ENCODE measurements at regions not wholly inside any gene's neighbourhood (a gene's known extent, or its start where the extent isn't known, plus 50 kb on each side); places are given as distances from the start of the nearest gene placed in this dataset.

GRCh38 chr3:127464642-127465041 is 125.9 kb downstream of the TPRA1 start:
- no peak overlapping the region for H2AFZ ChIP-seq (ENCODE audit: low read depth, low read length)
- H4K20me1 ChIP-seq (replicated peaks; ENCODE audit: control insufficient read depth, extremely low read depth, insufficient read depth, low read length) = no peaks in the 10 kb centered on the region
- no peaks in the 10 kb centered on the region for H3K36me3 ChIP-seq (ENCODE audit: control insufficient read depth in 2 of 2, extremely low read depth in 1 of 2, insufficient read depth in 2 of 2, low read length in 2 of 2)
- no TSS peak for BruUV-seq (replicated peaks)
- no peak overlapping the region for H3K4me2 ChIP-seq (ENCODE audit: insufficient read depth, low read length)
- no peak for TF ChIP-seq POLR2A (IDR thresholded peaks at IDR 0.05; ENCODE audit: low read depth, low read length)
- TF ChIP-seq POLR2AphosphoS5 (IDR thresholded peaks at IDR 0.05; ENCODE audit: insufficient read depth, low read depth, low read length) = no peak
- TF ChIP-seq MAX (IDR thresholded peaks at IDR 0.05; ENCODE audit: insufficient read depth, insufficient read length) = no peak
- TF ChIP-seq FOS (IDR thresholded peaks at IDR 0.05; ENCODE audit: borderline replicate concordance, insufficient read depth, low read length) = no peak
- TF ChIP-seq GATA2 (IDR thresholded peaks at IDR 0.05; ENCODE audit: insufficient read depth, insufficient read length, low read depth, low read length) = no peak
- TF ChIP-seq EZH2 (IDR thresholded peaks at IDR 0.05; ENCODE audit: borderline replicate concordance, low read depth, low read length, severe bottlenecking) = no peak
- no peak for TF ChIP-seq MYC (IDR thresholded peaks at IDR 0.05; ENCODE audit: low read depth, low read length)
- TF ChIP-seq, protein P1, sequence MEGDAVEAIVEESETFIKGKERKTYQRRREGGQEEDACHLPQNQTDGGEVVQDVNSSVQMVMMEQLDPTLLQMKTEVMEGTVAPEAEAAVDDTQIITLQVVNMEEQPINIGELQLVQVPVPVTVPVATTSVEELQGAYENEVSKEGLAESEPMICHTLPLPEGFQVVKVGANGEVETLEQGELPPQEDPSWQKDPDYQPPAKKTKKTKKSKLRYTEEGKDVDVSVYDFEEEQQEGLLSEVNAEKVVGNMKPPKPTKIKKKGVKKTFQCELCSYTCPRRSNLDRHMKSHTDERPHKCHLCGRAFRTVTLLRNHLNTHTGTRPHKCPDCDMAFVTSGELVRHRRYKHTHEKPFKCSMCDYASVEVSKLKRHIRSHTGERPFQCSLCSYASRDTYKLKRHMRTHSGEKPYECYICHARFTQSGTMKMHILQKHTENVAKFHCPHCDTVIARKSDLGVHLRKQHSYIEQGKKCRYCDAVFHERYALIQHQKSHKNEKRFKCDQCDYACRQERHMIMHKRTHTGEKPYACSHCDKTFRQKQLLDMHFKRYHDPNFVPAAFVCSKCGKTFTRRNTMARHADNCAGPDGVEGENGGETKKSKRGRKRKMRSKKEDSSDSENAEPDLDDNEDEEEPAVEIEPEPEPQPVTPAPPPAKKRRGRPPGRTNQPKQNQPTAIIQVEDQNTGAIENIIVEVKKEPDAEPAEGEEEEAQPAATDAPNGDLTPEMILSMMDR (IDR thresholded peaks at IDR 0.05; ENCODE audit: extremely low read depth in 1 of 2, insufficient read depth in 1 of 2, low read depth in 1 of 2, low read length in 2 of 2) = no peak
- TF ChIP-seq JUN (IDR thresholded peaks at IDR 0.05; ENCODE audit: borderline replicate concordance, insufficient read depth, insufficient read length, low read depth) = no peak
- no peaks in the 10 kb centered on the region for H3K9me3 ChIP-seq (replicated peaks; ENCODE audit: control insufficient read depth, insufficient read depth, low read length)
- intact Hi-C loops (cut with micrococcal nuclease) (no loop called here), dilution Hi-C loops (cut with MboI; ENCODE audit: extremely low pct_ligation_motif_present, low sequenced_read_pairs) (no loop called here)
- peaks cover 0 to 2% of the 10 kb centered on the region in 2 experiments for H3K27me3 ChIP-seq (ENCODE audit: control insufficient read depth in 2 of 2, insufficient read depth in 2 of 2, low read length in 2 of 2)
- H3K27ac ChIP-seq (ENCODE audit: insufficient read depth, low read depth, low read length) = no peak overlapping the region
- no peak for FAIRE-seq
- ChIA-PET CTCF (interaction anchor here (1.4 kb wide), 1 partner anchor 9 kb away, joined by 5 read pairs; no protein-coding TSS in a partner anchor), POLR2A (no interaction called here)
- H3K79me2 ChIP-seq (ENCODE audit: control insufficient read depth, insufficient read depth, low read length) = no peaks in the 10 kb centered on the region
- H3K9ac ChIP-seq (replicated peaks; ENCODE audit: extremely low read depth, insufficient read depth, low read length) = no peak overlapping the region
- DNase-seq (ENCODE audit: low read depth, low spot score) = no peak
- H3K4me3 ChIP-seq (replicated peaks in 1 of 3; ENCODE audit: insufficient read depth in 1 of 3, low read depth in 1 of 3, low read length in 3 of 3) = no peak overlapping the region
- no peaks in the 10 kb centered on the region for H3K9me1 ChIP-seq (replicated peaks; ENCODE audit: control insufficient read depth, extremely low read depth, insufficient read depth, low read length)
- no peaks in the 10 kb centered on the region for H3K4me1 ChIP-seq (ENCODE audit: control insufficient read depth, extremely low read depth, insufficient read depth, low read length)

Data from endothelial cell of umbilical vein (primary cell).